GM18499 (cell line): ENCODE measurements at regions not wholly inside any gene's neighbourhood (a gene's known extent, or its start where the extent isn't known, plus 50 kb on each side); places are given as distances from the start of the nearest gene placed in this dataset.
"Not testable (repeated sequence)": the region's sequence is repeated elsewhere in the genome, so short reads cannot be mapped to it uniquely, and the experiment has no call there.

Experiments
- ATAC-seq: cut with Tn5 transposase; IDR thresholded peaks from one replicate; pipeline ENCODE4 v1.9.1; 2021; ENCODE audit warnings: moderate number of reproducible peaks; ENCODE audit not compliant: insufficient read depth, unreplicated experiment

- no peak for ATAC-seq
Measured at GRCh38 chr7:120171406-120171805, 101.6 kb upstream of the KCND2 start.

GRCh38 chr7:120180221-120180620, 92.8 kb upstream of the KCND2 start:
- no peak for ATAC-seq

GRCh38 chr7:120181499-120181898, 91.5 kb upstream of the KCND2 start:
- ATAC-seq: no peak

GRCh38 chr7:120184866-120185265, 88.1 kb upstream of the KCND2 start:
- ATAC-seq: no peak

- no peak for ATAC-seq
Measured at GRCh38 chr7:120185940-120186682, 86.9 kb upstream of the KCND2 start.

GRCh38 chr7:120186688-120187087, 86.3 kb upstream of the KCND2 start:
- ATAC-seq: no peak

- no peak for ATAC-seq
Measured at GRCh38 chr7:120189623-120190022, 83.4 kb upstream of the KCND2 start.

GRCh38 chr7:120190109-120190508, 82.9 kb upstream of the KCND2 start:
- no peak for ATAC-seq

- ATAC-seq: no peak
Measured at GRCh38 chr7:120190566-120190965, 82.4 kb upstream of the KCND2 start.

- ATAC-seq: not testable (repeated sequence)
Measured at GRCh38 chr7:120191423-120191822, 81.6 kb upstream of the KCND2 start.

GRCh38 chr7:120201290-120201689, 71.7 kb upstream of the KCND2 start:
- no peak for ATAC-seq

- no peak for ATAC-seq
Measured at GRCh38 chr7:120205101-120205500, 67.9 kb upstream of the KCND2 start.

GRCh38 chr7:120207037-120207436, 65.9 kb upstream of the KCND2 start:
- no peak for ATAC-seq

- no peak for ATAC-seq
Measured at GRCh38 chr7:120215654-120216053, 57.3 kb upstream of the KCND2 start.

GRCh38 chr7:120216947-120217346, 56.0 kb upstream of the KCND2 start:
- no peak for ATAC-seq

GRCh38 chr7:120218712-120219111, 54.3 kb upstream of the KCND2 start:
- no peak for ATAC-seq

- ATAC-seq: no peak
Measured at GRCh38 chr7:120221666-120222065, 51.3 kb upstream of the KCND2 start.
